ENCODE measurements at regions not wholly inside any gene's neighbourhood (a gene's known extent, or its start where the extent isn't known, plus 50 kb on each side); places are given as distances from the start of the nearest gene placed in this dataset.

DNA sequence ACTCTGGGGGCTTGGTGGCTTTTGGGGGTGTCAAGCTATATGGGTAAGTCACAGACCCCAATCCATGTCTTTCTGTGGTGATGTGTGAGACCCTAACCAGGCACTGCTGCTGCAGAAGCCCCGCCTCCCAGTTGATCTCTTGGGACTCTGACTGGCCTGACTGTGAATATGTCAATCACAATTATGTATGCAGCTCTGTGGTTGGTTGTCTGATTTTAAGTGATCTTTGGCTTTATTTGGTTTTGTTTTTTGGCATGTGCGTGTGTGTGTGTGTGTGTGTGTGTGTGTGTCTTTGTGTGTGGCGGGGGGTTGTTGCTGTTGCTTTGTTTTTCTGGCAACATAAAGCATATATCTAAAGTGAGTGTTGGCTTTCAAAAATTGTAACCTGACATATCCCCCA lies 78.5 kb upstream of the GLS start:
- no peaks in the 10 kb centered on the region for H3K36me3 ChIP-seq (replicated peaks; ENCODE audit: low read depth, low read length)
- H3K4me1 ChIP-seq (ENCODE audit: low read length), result peaks cover 7% of the 10 kb centered on the region
- no peak overlapping the region for H3K9ac ChIP-seq (ENCODE audit: low read length)
- H2AFZ ChIP-seq (ENCODE audit: low read depth, low read length), result no peak overlapping the region
- TF ChIP-seq EZH2phosphoT487 (IDR thresholded peaks at IDR 0.05; ENCODE audit: low read depth), result no peak
- TF ChIP-seq, protein P1, sequence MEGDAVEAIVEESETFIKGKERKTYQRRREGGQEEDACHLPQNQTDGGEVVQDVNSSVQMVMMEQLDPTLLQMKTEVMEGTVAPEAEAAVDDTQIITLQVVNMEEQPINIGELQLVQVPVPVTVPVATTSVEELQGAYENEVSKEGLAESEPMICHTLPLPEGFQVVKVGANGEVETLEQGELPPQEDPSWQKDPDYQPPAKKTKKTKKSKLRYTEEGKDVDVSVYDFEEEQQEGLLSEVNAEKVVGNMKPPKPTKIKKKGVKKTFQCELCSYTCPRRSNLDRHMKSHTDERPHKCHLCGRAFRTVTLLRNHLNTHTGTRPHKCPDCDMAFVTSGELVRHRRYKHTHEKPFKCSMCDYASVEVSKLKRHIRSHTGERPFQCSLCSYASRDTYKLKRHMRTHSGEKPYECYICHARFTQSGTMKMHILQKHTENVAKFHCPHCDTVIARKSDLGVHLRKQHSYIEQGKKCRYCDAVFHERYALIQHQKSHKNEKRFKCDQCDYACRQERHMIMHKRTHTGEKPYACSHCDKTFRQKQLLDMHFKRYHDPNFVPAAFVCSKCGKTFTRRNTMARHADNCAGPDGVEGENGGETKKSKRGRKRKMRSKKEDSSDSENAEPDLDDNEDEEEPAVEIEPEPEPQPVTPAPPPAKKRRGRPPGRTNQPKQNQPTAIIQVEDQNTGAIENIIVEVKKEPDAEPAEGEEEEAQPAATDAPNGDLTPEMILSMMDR (IDR thresholded peaks at IDR 0.05; ENCODE audit: low read depth, low read length), result no peak
- H3K27ac ChIP-seq (ENCODE audit: low read length), result no peak overlapping the region
- no peak overlapping the region for H3K4me2 ChIP-seq (ENCODE audit: low read length)
- no peaks in the 10 kb centered on the region for H3K27me3 ChIP-seq (ENCODE audit: low read depth, low read length)
- H3K4me3 ChIP-seq (ENCODE audit: low read length), result no peak overlapping the region
- no peaks in the 10 kb centered on the region for H3K9me3 ChIP-seq (ENCODE audit: insufficient read depth, low read length)
- no peaks in the 10 kb centered on the region for H3K79me2 ChIP-seq (ENCODE audit: low read length)
- H4K20me1 ChIP-seq (ENCODE audit: insufficient read depth, low read length), result no peaks in the 10 kb centered on the region

DNA sequence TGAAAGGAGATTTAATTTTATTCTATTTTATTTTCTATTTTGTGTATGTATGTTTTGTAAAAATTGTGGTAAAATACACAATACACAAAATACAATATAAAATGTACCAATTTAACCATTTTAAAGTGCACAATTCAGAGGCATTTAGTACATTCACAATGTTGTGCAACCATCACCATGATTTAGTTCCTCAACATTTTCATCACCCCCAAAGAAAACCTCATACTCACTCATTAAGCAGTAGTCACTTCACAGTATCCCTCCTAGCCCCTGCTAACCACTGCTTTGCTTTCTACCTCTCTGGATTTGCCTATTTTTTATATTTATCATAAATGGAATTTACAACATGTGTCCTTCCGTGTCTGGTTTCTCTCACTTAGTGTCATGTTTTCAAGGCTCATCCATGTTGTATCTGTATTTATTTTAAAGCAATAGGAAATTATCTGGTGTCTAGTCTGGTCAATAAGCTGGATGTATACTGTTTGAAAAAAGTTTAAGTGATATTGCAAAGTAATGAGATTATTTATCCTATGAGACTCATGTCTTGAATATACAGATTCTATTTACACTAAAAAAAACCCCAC lies 77.9 kb upstream of the GLS start:
- Histone ChIP-seq H3K27ac (ENCODE audit: low read length) (no peak overlapping the region), H3K27me3 (ENCODE audit: low read depth, low read length) (no peaks in the 10 kb centered on the region), H4K20me1 (ENCODE audit: insufficient read depth, low read length) (no peaks in the 10 kb centered on the region), H3K4me2 (ENCODE audit: low read length) (no peak overlapping the region), H3K79me2 (ENCODE audit: low read length) (no peaks in the 10 kb centered on the region), H3K36me3 (replicated peaks; ENCODE audit: low read depth, low read length) (no peaks in the 10 kb centered on the region), H3K9me3 (ENCODE audit: insufficient read depth, low read length) (no peaks in the 10 kb centered on the region), H3K4me1 (ENCODE audit: low read length) (peaks cover 7% of the 10 kb centered on the region), H2AFZ (ENCODE audit: low read depth, low read length) (no peak overlapping the region), H3K9ac (ENCODE audit: low read length) (no peak overlapping the region), H3K4me3 (ENCODE audit: low read length) (no peak overlapping the region)
- TF ChIP-seq EZH2phosphoT487 (IDR thresholded peaks at IDR 0.05; ENCODE audit: low read depth), result no peak
- TF ChIP-seq, protein P1 (IDR thresholded peaks at IDR 0.05; ENCODE audit: low read depth, low read length), result no peak

DNA sequence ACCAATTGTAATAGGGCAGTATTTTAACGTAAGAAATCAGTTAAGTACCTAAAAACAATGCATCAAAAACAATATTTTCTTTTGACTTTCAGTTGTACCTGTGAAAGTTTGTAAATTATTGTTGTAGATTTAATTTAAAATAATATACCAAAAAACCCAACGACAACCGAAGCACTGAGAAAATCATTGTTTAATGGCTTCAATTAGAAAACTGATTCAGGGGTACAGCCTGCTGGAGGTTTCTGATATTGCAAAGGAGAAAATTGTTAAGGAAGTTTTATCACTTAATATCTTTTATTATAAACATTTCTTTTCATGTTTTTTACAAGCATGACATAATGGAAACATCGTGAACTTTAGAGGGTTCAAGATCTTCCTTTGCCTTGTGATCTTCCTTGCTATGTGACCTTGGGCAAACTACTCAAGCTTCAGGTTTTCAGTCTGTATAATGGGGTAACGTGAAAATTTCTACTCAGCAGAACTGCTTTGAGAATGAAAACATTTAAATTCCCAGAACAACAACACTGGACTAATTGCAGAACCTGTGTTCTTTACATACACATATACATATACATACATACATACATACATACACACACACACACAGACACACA lies 76.3 kb upstream of the GLS start:
- H3K9me3 ChIP-seq (ENCODE audit: insufficient read depth, low read length), result no peaks in the 10 kb centered on the region
- H3K9ac ChIP-seq (ENCODE audit: low read length), result no peak overlapping the region
- no peak overlapping the region for H3K4me3 ChIP-seq (ENCODE audit: low read length)
- no peaks in the 10 kb centered on the region for H3K27me3 ChIP-seq (ENCODE audit: low read depth, low read length)
- peaks cover 7% of the 10 kb centered on the region for H3K4me1 ChIP-seq (ENCODE audit: low read length)
- peak overlapping the region; percentile 37; the same call in 1 of the 2 replicates for H2AFZ ChIP-seq (ENCODE audit: low read depth, low read length)
- H3K79me2 ChIP-seq (ENCODE audit: low read length), result no peaks in the 10 kb centered on the region
- no peaks in the 10 kb centered on the region for H4K20me1 ChIP-seq (ENCODE audit: insufficient read depth, low read length)
- H3K36me3 ChIP-seq (replicated peaks; ENCODE audit: low read depth, low read length), result no peaks in the 10 kb centered on the region
- H3K27ac ChIP-seq (ENCODE audit: low read length), result no peak overlapping the region
- H3K4me2 ChIP-seq (ENCODE audit: low read length), result peak overlapping the region; percentile 10
- no peak for TF ChIP-seq EZH2phosphoT487 (IDR thresholded peaks at IDR 0.05; ENCODE audit: low read depth)
- TF ChIP-seq, protein P1 (IDR thresholded peaks at IDR 0.05; ENCODE audit: low read depth, low read length), result peak; percentile 72

DNA sequence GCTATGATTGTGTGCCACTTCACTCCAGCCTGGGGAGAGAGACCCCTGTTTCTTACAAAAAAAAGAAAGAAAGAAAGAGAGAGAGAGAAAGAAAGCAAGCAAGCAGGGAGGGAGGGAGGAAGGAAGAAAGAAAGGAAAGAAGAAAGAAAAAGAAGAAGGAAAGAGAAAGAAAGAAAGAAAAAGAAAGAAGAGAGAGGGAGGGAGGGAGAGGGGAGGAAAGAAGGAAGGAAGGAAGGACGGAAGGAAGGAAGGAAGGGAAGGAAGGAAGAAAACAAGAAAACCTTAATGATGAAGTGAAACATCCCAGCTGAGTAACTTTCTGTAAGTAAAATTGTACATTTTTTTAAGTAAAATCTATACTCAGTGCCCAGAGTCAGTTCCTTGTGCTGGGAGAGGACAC lies 75.5 kb upstream of the GLS start:
- no peaks in the 10 kb centered on the region for H4K20me1 ChIP-seq (ENCODE audit: insufficient read depth, low read length)
- no peaks in the 10 kb centered on the region for H3K9me3 ChIP-seq (ENCODE audit: insufficient read depth, low read length)
- no peaks in the 10 kb centered on the region for H3K36me3 ChIP-seq (replicated peaks; ENCODE audit: low read depth, low read length)
- H3K4me1 ChIP-seq (ENCODE audit: low read length), result peaks cover 11% of the 10 kb centered on the region
- no peak overlapping the region for H3K27ac ChIP-seq (ENCODE audit: low read length)
- no peaks in the 10 kb centered on the region for H3K79me2 ChIP-seq (ENCODE audit: low read length)
- TF ChIP-seq, protein P1 (IDR thresholded peaks at IDR 0.05; ENCODE audit: low read depth, low read length), result no peak
- no peak for TF ChIP-seq EZH2phosphoT487 (IDR thresholded peaks at IDR 0.05; ENCODE audit: low read depth)
- no peak overlapping the region for H3K4me2 ChIP-seq (ENCODE audit: low read length)
- H3K9ac ChIP-seq (ENCODE audit: low read length), result no peak overlapping the region
- H3K27me3 ChIP-seq (ENCODE audit: low read depth, low read length), result no peaks in the 10 kb centered on the region
- H2AFZ ChIP-seq (ENCODE audit: low read depth, low read length), result no peak overlapping the region
- no peak overlapping the region for H3K4me3 ChIP-seq (ENCODE audit: low read length)
